ENCODE measurements at regions not wholly inside any gene's neighbourhood (a gene's known extent, or its start where the extent isn't known, plus 50 kb on each side); places are given as distances from the start of the nearest gene placed in this dataset.
A peak's percentile ranks its signal among the peaks of the same experiment; 100 is the strongest.
"Not testable (repeated sequence)": the region's sequence is repeated elsewhere in the genome, so short reads cannot be mapped to it uniquely, and the experiment has no call there.

DNA sequence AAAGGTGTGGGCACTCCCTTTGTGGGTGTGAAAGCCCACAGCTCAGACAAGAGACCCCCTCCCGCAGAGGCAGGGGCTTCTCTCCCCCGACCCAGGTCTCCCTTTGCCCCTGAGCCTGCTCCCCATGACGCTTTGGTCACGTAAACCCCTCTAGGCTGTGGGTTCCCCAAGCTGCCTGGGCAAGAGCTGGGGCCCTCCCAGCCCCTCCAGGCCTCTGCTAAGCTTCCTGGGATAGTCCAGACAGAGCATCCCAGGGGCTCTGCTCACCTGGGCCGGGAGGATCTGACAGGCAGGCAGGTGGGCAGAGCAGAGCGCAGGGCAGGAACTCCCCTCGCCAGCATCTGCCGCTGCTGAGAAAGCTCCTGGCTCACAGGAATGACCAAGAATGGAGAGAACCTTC lies 177.3 kb downstream of the BANP start:
- DNase-seq = no peak

DNA sequence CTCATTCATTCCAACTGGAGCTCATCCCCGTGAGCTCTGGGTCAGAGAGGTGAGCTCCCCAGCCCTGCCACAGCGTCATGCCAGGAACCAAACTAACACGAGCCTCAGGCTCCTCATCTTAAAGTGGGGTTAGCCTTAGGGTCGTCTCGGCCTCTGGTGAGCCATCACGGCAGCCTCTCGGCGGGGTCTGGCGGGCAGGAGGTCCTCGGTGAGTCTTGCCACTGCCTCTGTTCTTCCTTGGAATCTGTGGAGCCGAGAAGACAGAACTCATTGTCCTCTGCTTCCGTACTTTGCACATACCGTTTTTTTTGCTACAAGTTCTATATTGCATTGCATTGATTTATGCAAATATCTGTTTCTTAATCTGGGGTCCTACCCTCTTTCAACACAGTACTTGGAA lies 177.9 kb downstream of the BANP start:
- DNase-seq = not testable (repeated sequence)

DNA sequence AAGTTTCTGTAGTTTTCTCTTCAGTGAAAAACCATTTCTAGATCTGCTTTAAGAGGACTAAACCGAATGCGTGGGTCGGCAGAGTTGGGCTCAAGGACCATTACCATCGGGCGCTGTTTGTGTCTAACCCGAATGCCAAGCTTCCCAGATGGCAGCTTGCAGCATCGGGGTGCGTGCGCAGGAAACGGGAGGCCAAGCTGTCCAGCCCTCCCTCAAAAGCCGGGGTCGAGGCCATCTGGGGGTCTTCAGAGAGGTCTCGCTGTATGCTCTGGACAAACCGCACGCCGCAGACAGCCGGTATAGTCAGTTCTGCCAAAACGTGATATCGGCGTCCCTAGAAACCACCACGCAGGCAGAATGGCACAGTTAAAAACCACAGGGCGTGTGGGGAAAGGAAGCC lies 178.8 kb downstream of the BANP start:
- no peak for DNase-seq

DNA sequence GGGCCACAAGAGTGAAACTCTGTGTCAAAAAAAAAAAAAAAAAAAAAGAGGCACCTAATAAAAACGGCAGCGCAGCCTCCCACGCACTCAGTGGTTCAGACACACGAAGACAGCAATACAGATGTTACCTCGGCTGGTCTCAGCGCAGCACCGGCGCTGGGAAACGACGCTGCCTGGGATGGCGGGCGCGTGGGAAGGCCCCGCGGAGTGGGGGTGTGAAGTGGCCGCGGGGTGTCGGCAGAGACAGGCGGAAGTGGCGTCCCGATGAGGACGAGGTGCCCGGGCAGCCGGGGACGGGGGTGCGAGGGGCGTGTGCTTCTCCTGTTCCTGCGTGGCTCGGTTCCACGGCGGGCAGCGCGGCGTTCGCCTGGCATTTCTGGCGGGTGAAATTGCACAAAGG lies 179.4 kb downstream of the BANP start:
- no peak for DNase-seq

DNA sequence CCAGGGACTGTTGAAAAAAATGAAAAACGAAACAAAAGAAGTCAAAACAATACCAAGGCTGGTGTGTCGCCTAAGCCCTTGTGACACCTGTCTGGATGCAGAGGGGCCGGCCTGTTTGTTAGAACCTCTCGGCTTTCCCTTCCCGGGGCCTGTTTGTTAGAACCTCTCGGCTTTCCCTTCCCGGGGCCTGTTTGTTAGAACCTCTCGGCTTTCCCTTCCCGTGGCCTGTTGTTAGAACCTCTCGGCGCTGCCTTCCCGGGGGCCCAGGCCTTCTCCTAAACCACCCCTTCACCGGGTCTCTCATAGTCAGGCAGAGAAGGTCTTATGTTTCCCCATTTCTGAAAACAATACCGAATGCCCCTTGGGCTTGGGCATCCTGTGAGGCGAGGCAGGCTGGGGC lies 180.0 kb downstream of the BANP start:
- no peak for DNase-seq

DNA sequence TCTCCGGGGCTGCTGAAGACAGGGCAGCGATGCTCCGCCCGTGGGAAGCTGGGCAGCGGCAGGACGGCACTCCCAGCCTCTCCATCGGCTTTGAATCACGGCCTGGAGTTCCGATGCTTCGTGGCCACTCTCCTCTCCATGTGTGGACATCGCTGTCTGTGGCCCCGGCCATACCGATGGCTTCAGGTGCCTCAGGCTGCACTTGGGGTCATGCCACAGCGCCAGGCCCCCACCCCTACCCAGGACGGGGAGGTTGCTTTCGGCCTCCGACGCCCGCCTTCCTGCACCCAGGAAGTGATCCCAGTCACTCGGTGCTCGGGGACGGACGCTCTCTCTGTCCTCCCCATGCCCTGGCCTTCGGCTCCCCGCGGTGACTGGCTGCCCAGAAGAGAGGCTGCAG lies 180.7 kb downstream of the BANP start:
- DNase-seq = no peak

DNA sequence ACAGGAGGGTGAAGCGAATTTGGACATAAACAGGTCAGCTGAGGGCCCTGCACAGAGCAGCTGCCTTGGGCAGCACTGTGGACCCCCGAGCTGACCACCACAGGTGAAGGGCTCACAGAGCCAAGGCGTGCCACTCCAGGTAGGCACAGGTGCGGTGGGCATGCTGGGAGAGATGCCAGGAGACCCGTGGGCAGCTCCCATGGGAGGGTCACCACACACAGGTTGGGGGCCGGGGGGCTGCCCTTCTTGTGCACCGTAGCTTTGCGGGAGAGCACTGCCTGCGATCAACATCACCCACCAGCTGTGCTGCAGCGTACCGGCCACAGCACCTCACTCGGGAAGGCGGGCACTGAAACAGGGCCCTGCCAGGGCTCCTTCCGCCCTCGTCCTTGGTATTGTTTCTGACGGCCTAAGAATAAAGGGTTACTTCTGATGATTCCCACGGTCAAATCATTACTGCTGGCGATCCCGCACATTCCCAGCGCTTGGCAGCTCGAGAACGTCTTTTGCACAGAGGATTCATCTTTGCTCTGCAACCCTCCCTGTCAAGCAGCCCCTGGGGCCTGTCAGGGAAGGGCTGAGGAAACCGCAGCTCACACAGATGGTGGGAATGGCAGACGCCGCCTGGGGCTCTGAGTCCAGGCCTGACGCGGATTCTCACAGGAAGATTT lies 181.7 kb downstream of the BANP start:
- no peak for DNase-seq

DNA sequence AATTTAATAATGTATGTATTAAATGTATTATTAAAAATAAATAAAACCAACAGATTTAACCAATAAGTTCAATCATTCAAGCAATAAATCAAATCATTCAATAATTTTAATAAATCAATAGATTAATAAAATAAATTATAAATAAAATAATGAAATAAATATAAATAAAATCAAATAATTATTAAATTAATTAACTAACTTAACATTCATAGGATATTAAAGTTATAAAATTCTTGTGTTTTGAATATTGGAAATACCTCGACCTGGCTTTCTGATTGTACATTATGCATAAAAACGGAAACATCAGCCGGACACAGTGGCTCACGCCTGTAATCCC lies 182.2 kb downstream of the BANP start:
- DNase-seq = no peak

DNA sequence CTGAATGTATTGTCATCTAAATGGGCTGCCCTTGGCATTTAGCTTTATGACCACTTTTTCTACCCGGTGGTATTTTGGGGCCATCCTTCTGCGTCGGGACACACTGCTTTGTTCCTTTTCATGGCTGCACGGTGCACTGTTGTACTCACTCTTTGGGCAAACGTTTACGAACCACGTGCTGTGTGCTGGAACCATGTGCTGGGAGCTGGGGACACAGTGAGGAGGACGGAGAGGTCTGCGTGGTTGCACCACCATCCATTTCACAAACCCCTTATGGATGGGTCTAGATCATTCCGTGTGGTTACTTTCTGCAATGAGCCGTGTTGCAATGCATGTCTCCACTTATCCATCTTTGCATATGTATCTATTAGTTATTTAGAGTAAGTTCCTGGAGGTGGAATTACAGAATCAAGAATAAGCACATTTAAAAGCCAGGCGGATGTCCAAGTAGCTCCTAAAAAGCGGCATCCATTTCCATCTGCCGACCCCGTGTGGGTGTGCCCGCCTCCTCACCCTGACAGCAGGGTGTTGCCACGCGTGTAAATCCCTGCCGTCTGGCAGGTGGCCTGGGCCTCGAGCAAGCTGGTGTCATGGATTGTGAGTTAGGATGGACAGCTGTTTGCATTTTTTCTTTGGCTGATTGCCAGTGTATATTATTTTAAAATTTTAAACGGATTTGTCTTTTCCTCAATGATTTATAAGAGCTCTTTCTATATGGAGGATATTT lies 183.1 kb downstream of the BANP start:
- not testable (repeated sequence) for DNase-seq

DNA sequence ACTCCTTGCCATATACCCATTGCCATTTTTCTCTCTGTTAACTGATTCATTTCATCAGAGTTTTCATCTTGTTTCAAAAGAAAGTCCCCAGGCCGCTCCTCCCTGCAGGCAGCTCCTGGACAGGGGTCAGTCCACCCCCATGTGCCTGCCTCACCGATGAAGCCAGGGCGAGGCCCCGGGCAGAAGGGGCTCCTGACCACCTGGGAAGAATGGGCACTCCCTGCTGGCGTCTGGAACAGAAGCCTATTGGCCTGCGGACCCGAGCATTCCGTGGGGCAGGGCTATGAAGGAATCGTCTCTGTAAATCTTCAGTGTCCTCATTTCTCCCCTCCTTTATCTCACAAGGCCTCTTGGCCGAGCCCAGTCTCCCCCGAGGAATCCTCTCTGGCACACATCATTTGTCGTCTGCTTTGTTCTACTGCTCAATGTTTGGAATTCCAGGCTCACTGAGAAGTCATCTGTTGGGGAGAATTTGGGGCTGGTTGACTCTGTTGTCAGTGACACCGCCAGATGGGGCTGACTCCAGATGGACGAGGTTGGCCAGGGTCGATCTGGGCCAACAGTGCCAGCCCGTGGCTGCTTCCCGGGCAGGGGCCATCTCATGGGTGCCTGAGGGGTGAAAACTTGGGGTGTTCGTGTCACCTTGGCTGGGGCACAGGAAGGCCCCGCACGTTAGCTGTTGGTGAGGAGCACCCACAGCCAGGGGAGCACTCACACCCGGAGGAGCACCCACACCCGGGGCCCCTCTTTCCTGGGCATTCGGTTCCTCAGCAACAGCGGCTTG lies 183.9 kb downstream of the BANP start:
- not testable (repeated sequence) for DNase-seq

DNA sequence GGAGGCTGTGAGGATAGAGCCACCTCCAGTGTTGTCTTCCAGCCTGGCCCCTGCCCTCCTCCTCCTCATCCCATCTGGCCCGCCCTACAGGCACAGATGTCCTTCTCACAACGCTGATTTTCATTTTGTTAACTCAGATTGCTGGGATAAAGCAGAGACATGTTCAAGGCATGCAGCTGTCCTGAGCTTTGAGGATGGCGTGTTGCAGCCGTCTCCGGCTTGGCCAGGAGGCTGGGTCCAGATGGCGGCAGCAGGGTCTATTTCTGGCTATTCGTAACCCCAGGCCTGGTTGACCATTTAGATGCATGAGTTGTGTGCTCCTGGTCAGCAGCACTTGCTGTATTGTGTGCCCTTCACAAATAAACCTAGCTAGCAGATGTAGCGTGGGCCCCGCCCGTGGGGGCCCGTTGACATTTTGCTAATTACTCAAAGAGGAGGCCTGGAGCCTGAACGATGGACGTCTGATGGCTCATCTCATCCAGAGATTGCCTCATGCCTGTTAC lies 185.0 kb downstream of the BANP start:
- not testable (repeated sequence) for DNase-seq

DNA sequence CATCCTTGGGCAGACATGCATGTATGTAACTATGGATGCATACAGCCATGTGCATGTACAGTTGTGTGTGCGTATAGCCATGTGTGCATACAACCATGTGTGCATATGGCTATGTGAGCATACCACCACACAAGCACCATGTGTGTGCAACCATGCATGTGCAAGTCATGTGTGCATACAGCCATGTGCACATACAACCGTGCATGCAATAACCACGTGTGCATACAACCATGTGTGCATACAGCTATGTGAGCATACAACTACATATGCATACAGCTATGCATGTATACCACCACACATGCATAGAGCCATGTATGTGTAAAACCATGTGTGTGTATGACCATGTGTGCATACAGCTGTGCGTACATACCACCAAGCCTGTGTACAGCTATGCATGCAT lies 185.7 kb downstream of the BANP start:
- DNase-seq = not testable (repeated sequence)

DNA sequence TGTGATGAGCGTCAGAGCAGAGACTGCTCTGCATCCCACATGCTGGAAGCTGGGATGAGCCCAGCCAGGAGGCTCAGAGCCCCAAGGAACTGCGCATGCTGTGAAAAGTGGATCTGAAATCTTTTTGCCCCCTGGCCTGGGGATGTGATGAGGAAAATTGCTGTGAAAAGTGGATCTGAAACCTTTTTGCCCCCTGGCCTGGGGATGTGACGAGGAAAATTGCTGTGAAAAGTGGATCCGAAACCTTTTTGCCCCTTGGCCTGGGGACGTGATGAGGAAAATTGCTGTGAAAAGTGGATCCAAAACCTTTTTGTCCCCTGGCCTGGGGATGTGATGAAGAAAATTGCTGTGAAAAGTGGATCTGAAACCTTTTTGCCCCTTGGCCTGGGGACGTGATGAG lies 187.9 kb downstream of the BANP start:
- DNase-seq = not testable (repeated sequence)

DNA sequence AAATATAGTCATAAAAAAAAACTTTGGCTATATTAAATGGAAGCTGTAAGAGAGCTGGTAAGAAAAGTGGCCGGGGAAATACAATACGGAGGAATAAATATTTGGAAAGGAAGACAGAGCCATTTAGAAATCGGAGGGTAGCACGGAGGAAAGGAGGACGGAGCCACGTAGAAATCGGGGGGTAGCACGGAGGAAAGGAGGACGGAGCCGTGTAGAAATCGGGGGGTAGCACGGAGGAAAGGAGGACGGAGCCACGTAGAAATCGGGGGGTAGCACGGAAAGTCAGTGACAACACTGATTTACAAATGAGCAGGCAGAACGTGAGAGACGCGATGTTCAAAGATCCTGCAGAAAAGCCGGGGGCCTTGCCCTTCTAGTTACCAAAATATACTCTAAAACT lies 189.0 kb downstream of the BANP start:
- not testable (repeated sequence) for DNase-seq

DNA sequence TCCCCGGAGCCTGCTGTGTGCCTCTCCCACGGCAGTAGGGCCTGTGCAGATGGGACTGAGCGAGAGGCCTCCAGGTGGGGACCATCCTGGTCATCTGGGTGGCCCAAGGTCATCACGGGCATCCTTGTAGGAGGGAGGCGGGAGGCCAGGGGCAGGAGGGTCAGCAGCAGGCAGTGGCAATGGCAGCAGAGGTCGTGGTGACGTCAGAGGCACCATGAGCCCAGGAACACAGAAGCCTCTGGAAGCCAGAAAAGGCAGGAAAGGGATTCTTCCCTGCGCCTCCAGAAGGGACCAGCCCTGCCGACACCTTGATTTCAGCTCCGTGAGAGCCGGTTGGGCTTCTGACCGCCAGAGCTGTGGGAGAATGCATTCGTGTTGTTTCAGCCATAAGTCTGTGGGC lies 190.3 kb downstream of the BANP start:
- DNase-seq = no peak

DNA sequence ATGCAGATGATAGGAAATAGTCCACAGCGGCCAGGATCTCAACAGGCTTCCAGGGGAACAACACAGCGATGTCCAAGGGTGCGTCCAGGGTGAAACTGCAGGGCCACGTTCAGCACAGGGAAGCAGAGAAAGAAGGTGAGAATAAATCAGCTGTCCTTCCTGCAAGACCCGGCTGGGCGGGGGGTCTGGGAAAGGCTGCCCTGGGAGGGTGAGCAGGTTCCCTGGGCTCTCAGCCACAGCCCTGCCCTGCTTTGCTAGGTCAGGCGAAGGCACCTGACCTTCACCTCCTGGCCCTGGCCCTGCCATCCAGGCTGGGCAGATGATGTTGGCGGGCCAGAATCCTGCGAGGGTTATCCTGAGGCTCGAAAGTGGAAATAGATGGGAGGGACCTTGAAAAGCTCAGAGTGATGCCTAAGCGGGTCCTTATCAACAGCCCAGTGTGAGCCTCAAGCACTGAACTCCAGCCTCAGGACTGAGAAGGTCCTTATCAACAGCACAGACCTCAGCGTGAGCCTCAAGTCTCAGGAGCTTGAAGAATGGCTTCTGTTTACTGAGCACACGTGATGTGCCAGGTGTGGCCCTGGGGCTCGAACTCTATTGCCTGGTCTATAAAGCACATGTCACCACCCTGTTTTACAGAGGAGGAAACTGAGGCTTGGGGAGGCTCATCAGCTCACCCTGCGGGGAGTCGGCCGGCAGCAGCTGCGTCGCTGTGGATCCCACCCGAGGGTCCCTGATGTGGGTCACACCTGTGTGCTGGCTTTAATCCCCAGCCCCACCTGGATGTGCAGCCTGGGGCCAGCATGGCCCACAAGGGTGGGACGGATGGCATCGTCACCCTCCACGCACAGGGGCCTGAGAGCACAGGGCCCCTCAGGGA lies 191.1 kb downstream of the BANP start:
- not testable (repeated sequence) for DNase-seq

DNA sequence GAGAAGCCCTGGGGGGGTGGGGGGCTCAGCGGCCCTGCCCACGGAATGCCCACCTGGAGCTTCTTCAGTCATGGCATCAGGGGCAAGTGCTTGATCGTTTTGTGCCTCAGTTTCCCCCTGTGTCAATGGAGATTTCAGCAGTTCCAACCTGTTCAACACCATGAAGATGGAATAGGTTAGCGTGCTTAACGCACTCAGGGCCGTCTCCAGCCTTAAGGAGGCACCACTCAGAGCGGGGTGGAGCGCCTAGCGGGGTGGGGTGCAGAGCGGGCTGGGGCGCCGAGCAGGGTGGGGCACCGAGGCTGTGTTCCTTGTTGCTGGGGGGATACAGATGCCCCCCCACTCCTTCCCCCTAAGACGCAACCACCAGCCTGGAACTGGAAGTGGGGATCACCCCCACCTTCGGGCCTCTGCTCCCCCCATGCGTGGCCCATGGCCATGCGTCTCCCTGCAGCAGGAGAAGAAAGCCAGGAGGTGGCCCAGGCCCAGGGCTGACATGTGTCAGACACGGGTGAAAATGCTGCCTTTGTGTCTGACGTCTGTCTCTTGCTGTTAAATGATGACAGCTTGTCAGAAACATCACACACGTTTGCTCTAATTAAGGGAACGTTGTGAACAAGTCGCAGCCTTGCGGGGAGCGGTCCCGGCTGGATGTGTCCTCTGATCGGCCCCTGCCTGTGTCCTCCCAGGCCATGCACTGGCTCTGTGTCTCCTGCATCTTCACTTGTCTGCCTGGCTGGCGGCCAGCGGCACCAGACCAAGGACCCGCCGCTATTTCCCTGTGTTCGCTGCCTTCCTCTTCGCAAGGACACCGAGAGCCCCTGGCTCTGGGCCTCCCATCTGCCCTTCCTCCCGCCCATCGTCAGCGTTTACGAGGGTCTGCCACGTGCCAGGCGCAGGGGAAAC lies 192.1 kb downstream of the BANP start:
- not testable (repeated sequence) for DNase-seq

DNA sequence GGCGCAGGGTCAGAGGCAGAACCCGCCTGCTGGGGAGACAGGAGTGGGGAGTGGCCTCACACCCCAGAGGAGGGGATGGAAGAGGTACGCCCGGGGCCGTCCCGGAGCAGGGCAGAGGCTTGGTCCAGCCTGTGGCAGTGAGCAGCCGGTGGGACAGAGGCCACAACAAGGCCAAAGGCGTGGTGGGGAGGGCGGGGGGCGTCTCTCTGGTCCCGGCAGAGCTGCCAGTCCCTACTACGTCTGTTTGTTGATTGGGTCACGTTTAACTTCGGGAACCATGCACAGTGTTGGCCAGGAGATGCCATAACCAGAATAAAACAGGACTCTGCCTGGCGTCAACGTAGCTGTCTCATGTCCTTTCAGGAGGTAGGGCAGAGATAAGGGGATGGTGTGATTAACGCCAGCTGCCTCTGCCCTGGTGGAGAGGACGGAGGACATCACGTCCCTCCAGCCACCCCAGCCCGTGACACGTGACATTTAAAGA lies 192.8 kb downstream of the BANP start:
- DNase-seq = peak; percentile 35

DNA sequence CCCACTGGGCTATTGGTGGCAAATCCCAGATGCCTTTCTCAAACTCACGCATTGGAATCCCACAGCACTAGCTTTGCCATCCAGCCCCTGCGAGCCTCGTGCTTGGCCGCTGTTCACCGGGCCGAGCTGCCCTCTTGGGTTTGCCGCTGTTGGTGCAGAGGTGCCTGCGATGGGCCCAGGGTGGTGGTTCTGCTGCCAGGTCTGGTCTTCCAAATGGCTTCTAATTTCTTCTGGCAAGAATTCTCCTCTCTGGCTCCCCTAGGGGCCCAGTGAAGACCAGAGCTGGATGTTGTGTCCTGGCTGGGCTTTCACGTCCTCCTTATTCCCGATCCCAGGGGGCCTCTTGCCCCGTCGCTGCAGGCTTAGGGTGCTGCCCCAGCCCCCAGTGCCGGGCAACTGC lies 194.1 kb downstream of the BANP start:
- DNase-seq = not testable (repeated sequence)

DNA sequence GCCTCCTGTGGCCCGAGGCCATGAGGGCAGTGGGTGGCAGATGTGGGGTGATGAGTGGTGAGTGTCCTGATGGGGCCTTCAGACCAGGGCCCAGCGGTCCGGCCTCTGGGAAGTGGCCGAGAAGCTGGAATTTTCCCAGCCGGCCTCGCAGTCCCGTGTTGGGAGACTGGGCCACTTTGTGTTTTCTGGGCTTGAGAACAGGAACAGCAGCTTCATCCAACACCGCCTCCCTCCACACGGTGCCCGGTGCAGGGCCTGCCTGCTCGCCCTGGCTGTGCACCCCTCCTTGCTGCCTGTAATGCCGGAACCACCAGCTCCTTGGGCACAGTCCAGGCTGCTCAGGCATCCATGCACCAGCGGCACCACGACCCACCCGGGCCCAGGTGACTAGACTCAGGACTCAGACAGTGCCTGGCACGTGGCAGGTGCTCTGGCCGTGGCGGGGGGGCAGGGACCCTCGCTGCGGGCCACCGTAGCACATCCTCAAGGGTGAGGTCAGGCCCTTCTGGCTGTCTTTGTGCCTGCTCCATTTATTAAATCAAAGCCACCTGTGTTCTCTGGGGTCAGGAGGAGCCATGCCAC lies 194.7 kb downstream of the BANP start:
- DNase-seq = not testable (repeated sequence)

DNA sequence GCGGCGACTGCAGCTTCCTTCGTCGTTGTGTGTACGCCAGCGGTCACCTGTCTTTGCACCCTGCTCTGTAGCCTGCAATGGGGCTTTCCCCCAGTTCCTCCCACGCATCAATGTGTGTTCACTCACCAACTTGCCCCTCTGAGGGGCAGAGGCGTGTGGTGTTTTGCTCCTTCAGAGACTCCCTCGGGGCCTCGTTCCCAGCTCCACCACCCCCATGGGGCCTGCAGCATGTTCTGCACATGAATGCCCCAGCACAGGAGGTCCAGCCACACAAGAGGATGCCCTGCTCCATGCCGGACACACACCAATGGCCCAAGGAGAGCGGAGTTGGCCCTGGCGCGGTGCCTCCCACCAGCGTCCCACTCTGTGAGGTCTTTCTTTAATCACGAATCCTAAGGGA lies 196.8 kb downstream of the BANP start:
- DNase-seq = not testable (repeated sequence)
